SK-N-SH (cell line): ENCODE measurements at regions not wholly inside any gene's neighbourhood (a gene's known extent, or its start where the extent isn't known, plus 50 kb on each side); places are given as distances from the start of the nearest gene placed in this dataset.

ENCODE experiments used
- CTCF ChIA-PET: fragments of 300-600, 350-600 bp; formaldehyde crosslinking; extraction: SDS; loops from one replicate; lab custom pipeline; 2021; lab: Yijun Ruan, JAX
- POLR2A ChIA-PET: fragments of 350-600 bp; sonication (Branson Sonifier 250); formaldehyde crosslinking; extraction: SDS; loops from one replicate; lab custom pipeline; 2020; ENCODE audit warnings: antibody characterized with exemption, inconsistent platforms; lab: Yijun Ruan, JAX
- DNase-seq: peaks from one replicate; pipeline ENCODE4 v3.0.0; 2012
- H2AFZ ChIP-seq: fragments of 200-600 bp; sonication (generic); 2 replicates; pipeline ENCODE4 v1.8.1; 2016; ENCODE audit warnings: antibody characterized with exemption, mild to moderate bottlenecking, low read depth
- H3F3A ChIP-seq: fragments of 200-600 bp; sonication (generic); replicated peaks from 2 replicates; pipeline ENCODE3; 2016; ENCODE audit warnings: antibody characterized with exemption, mild to moderate bottlenecking; ENCODE audit not compliant: insufficient read depth
- H3K27ac ChIP-seq, 2 experiments: fragments of 200-500 bp in 1 of 2; fragments of 200-600 bp in 1 of 2; sonication (Bioruptor generic) in 1 of 2; sonication (generic), shearing (Covaris generic) in 1 of 2; 2 replicates each; pipeline versions ENCODE4 v1.5.1 to v1.6.1; 2014 to 2016; ENCODE audit warnings: low read depth in 2 of 2, inconsistent platforms in 1 of 2, low read length in 1 of 2, mild to moderate bottlenecking in 1 of 2, mixed read lengths in 1 of 2
- H3K27me3 ChIP-seq: fragments of 200-600 bp; sonication (generic), shearing (Covaris generic); 2 replicates; pipeline ENCODE4 v1.6.1; 2016; ENCODE audit warnings: mixed run types; ENCODE audit not compliant: insufficient read depth
- H3K36me3 ChIP-seq, 2 experiments: fragments of 200-500 bp in 1 of 2; fragments of 200-600 bp in 1 of 2; sonication (Bioruptor generic) in 1 of 2; sonication (generic) in 1 of 2; replicated peaks in 1 of 2; 2 replicates each; pipeline versions ENCODE3 to v1.5.1; 2014 to 2016; ENCODE audit warnings: low read length in 1 of 2, mild to moderate bottlenecking in 1 of 2; ENCODE audit not compliant: insufficient read depth in 2 of 2, control insufficient read depth in 1 of 2
- H3K4me1 ChIP-seq, 2 experiments: fragments of 200-500 bp in 1 of 2; fragments of 200-600 bp in 1 of 2; sonication (Bioruptor generic) in 1 of 2; sonication (generic), shearing (Covaris generic) in 1 of 2; 2 replicates each; pipeline versions ENCODE4 v1.5.1 to v1.6.1; 2014 to 2016; ENCODE audit warnings: low read depth in 1 of 2, low read length in 1 of 2, mixed run types in 1 of 2; ENCODE audit not compliant: insufficient read depth in 2 of 2, control insufficient read depth in 1 of 2
- H3K4me2 ChIP-seq: fragments of 200-600 bp; sonication (generic), shearing (Covaris generic); 2 replicates; pipeline ENCODE4 v1.6.1; 2017; ENCODE audit warnings: mixed run types
- H3K4me3 ChIP-seq, 2 experiments: fragments of 200-500 bp in 1 of 2; fragments of 200-600 bp in 1 of 2; sonication (Bioruptor generic) in 1 of 2; sonication (generic), shearing (Covaris generic) in 1 of 2; 2 replicates each; pipeline versions ENCODE4 v1.5.1 to v1.8.1; 2014 to 2016; ENCODE audit warnings: low read depth in 2 of 2, inconsistent platforms in 1 of 2, low read length in 1 of 2, mild to moderate bottlenecking in 1 of 2, mixed read lengths in 1 of 2, moderate library complexity in 1 of 2
- H3K79me2 ChIP-seq: fragments of 200-600 bp; sonication (generic); 2 replicates; pipeline ENCODE4 v1.8.1; 2017; ENCODE audit warnings: mild to moderate bottlenecking; ENCODE audit not compliant: insufficient read depth
- H3K9ac ChIP-seq: fragments of 200-600 bp; sonication (generic); 2 replicates; pipeline ENCODE4 v1.6.1; 2017; ENCODE audit warnings: mixed run types
- H3K9me2 ChIP-seq: fragments of 200-600 bp; sonication (generic); 2 replicates; pipeline ENCODE4 v1.6.1; 2017; ENCODE audit warnings: mixed run types
- H3K9me3 ChIP-seq: fragments of 200-600 bp; sonication (generic); 2 replicates; pipeline ENCODE4 v1.6.1; 2017; ENCODE audit warnings: mixed run types, mild to moderate bottlenecking, moderate library complexity
- H4K20me1 ChIP-seq: fragments of 200-600 bp; sonication (generic); 2 replicates; pipeline ENCODE4 v1.6.1; 2017; ENCODE audit warnings: mild to moderate bottlenecking, mixed run types; ENCODE audit not compliant: insufficient read depth
- CTCF ChIP-seq: fragments of 200-600 bp; sonication (generic); IDR thresholded peaks from 2 replicates; pipeline ENCODE4 v1.6.1; 2017; ENCODE audit warnings: antibody characterized with exemption, mild to moderate bottlenecking, moderate library complexity
- EP300 ChIP-seq, 2 experiments: IDR thresholded peaks; 2 replicates each; pipeline versions ENCODE4 v1.4.0 to v1.6.1; 2012; ENCODE audit warnings: borderline replicate concordance in 1 of 2, low read depth in 1 of 2, low read length in 1 of 2
- EZH2phosphoT487 ChIP-seq: fragments of 200-600 bp; sonication (generic); IDR thresholded peaks from 2 replicates; pipeline ENCODE4 v1.6.1; 2017; ENCODE audit warnings: low read depth, mixed run types, mild to moderate bottlenecking, antibody characterized with exemption, moderate library complexity, borderline replicate concordance
- GABPA ChIP-seq: IDR thresholded peaks from 2 replicates; pipeline ENCODE4 v1.4.0; 2012; ENCODE audit warnings: low read depth, mild to moderate bottlenecking
- GATA2 ChIP-seq: sonication (generic); formaldehyde crosslinking; IDR thresholded peaks from 2 replicates; pipeline ENCODE4 v1.5.0; 2020; ENCODE audit warnings: mild to moderate bottlenecking, missing genetic modification reagents
- MEF2A ChIP-seq: IDR thresholded peaks from 2 replicates; pipeline ENCODE4 v1.4.0; 2012; ENCODE audit warnings: low read depth, borderline replicate concordance
- NRF1 ChIP-seq: IDR thresholded peaks from 2 replicates; pipeline ENCODE4 v1.6.1; 2012; ENCODE audit warnings: low read depth, mild to moderate bottlenecking, low read length
- PBX3 ChIP-seq: IDR thresholded peaks from 2 replicates; pipeline ENCODE4; 2012
- POLR2AphosphoS5 ChIP-seq: IDR thresholded peaks from 2 replicates; pipeline ENCODE4 v1.6.1; 2012; ENCODE audit warnings: low read depth, low read length
- RFX5 ChIP-seq: IDR thresholded peaks from 2 replicates; pipeline ENCODE4 v1.6.1; 2012; ENCODE audit warnings: mild to moderate bottlenecking, improper control_type of control experiment, low read length
- RXRA ChIP-seq: IDR thresholded peaks from 2 replicates; pipeline ENCODE4 v1.4.0; 2012; ENCODE audit warnings: low read depth, mild to moderate bottlenecking, borderline replicate concordance
- SIN3A ChIP-seq: IDR thresholded peaks from 2 replicates; pipeline ENCODE4 v1.6.1; 2012; ENCODE audit warnings: low read depth, mild to moderate bottlenecking, low read length, moderate library complexity, borderline replicate concordance
- TEAD4 ChIP-seq: IDR thresholded peaks from 2 replicates; pipeline ENCODE4 v1.4.0; 2012; ENCODE audit warnings: mild to moderate bottlenecking, borderline replicate concordance; ENCODE audit not compliant: insufficient read depth
- USF1 ChIP-seq: IDR thresholded peaks from 2 replicates; pipeline ENCODE4 v1.4.0; 2012; ENCODE audit warnings: low read depth, borderline replicate concordance
- ZBTB33 ChIP-seq: IDR thresholded peaks from 2 replicates; pipeline ENCODE4 v1.4.0; 2012; ENCODE audit warnings: low read depth, borderline replicate concordance
- WGBS: methylation state at CpG from one replicate; pipeline ENCODE4 v1.1.6; 2017; ENCODE audit warnings: low lambda C conversion rate; 5-methylcytosine and 5-hydroxymethylcytosine counted together

GRCh38 chr20:52340036-52340634, 148.6 kb upstream of the ZFP64 start:
- no peaks in the 10 kb centered on the region for H3K79me2 ChIP-seq
- H2AFZ ChIP-seq: peak overlapping the region; percentile 77
- H3F3A ChIP-seq: no peaks in the 10 kb centered on the region
- TF ChIP-seq RFX5 (no peak), USF1 (peak; percentile 79)
- no peaks in the 10 kb centered on the region for H3K4me1 ChIP-seq
- H3K4me2 ChIP-seq: no peak overlapping the region
- H3K9me3 ChIP-seq: no peaks in the 10 kb centered on the region
- 25% methylated on average over 4 of the region's 4 CpGs for WGBS
- no peak overlapping the region for H3K9ac ChIP-seq
- H3K27me3 ChIP-seq: no peaks in the 10 kb centered on the region
- no peak overlapping the region; a peak in 1 of 4 replicates for H3K4me3 ChIP-seq
- no peaks in the 10 kb centered on the region for H3K36me3 ChIP-seq
- ChIA-PET POLR2A (no interaction called here), CTCF (interaction anchor here (0.6 to 4.2 kb wide), 2 partner anchors 23 to 27 kb away, joined by 3 to 15 read pairs; no protein-coding TSS in a partner anchor)
- DNase-seq: no peak
- no peak overlapping the region for H3K27ac ChIP-seq
- H3K9me2 ChIP-seq: no peaks in the 10 kb centered on the region
- no peaks in the 10 kb centered on the region for H4K20me1 ChIP-seq

GRCh38 chr20:52332649-52333250, 141.2 kb upstream of the ZFP64 start:
- Histone ChIP-seq H3K9me2 (no peaks in the 10 kb centered on the region), H3K79me2 (no peaks in the 10 kb centered on the region), H3K4me1 (no peaks in the 10 kb centered on the region), H4K20me1 (no peaks in the 10 kb centered on the region), H3K27me3 (no peaks in the 10 kb centered on the region), H3K9ac (no peak overlapping the region), H3K4me3 (no peak overlapping the region), H3K9me3 (no peaks in the 10 kb centered on the region), H3K27ac (no peak overlapping the region), H2AFZ (no peak overlapping the region), H3K36me3 (no peaks in the 10 kb centered on the region), H3K4me2 (no peak overlapping the region), H3F3A (no peaks in the 10 kb centered on the region)
- 40% methylated on average over 2 of the region's 2 CpGs for WGBS
- TF ChIP-seq EP300 (IDR thresholded peaks at IDR 0.05; ENCODE audit: borderline replicate concordance in 1 of 2, low read depth in 1 of 2, low read length in 1 of 2) (no peak), GATA2 (CRISPR knock-in tag) (no peak), EZH2phosphoT487 (no peak), ZBTB33 (no peak), POLR2AphosphoS5 (no peak), SIN3A (no peak), MEF2A (no peak), TEAD4 (no peak), PBX3 (no peak), GABPA (no peak), RXRA (no peak), NRF1 (no peak), CTCF (no peak), USF1 (no peak), RFX5 (no peak)
- CTCF ChIA-PET: interaction anchor here (3.4 kb wide), 1 partner anchor 20 kb away, joined by 14 read pairs; no protein-coding TSS in a partner anchor
- POLR2A ChIA-PET: no interaction called here
- DNase-seq: no peak
